ENCODE measurements at regions not wholly inside any gene's neighbourhood (a gene's known extent, or its start where the extent isn't known, plus 50 kb on each side); places are given as distances from the start of the nearest gene placed in this dataset.
A peak's percentile ranks its signal among the peaks of the same experiment; 100 is the strongest.
"Not testable (repeated sequence)": the region's sequence is repeated elsewhere in the genome, so short reads cannot be mapped to it uniquely, and the experiment has no call there.

DNA sequence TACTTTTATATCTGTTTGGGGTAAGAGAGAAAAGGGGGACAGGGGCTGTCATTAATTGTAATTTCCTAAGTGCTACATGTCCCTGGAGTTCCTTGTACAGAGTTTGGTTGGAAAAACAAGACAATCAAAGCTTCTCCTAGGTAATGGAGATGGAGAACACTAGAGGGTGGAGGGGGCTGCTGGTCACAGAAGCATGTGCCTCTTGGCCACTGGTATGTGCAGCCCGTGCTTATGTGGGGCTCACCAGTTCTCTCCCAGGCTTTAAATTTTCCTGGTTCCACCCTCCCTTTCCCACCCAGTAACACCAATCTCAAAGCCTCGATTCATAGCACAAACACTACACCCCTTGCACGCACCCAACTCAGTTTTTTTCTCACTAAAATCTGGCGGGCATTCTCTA is 165.6 kb downstream of the SAMD5 start:
- no peak for DNase-seq

DNA sequence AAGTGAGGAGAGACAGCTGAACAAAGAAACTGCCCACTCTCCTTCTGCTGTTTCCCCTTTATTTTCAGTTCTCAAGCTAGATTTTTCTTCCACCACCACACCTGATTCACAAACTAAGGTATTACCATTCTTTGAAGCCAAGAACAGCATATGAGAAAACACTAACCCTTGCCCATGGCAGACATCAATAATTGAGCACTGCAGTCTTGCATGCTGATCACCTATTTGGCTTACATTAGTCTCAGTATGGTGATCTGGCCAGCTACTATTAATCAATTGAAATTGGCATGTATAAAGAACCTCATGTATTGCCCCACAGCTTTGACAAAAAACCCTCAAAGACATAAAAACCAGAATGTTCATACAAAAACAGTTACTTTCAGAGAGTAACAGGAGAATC is 166.3 kb downstream of the SAMD5 start:
- no peak for DNase-seq

DNA sequence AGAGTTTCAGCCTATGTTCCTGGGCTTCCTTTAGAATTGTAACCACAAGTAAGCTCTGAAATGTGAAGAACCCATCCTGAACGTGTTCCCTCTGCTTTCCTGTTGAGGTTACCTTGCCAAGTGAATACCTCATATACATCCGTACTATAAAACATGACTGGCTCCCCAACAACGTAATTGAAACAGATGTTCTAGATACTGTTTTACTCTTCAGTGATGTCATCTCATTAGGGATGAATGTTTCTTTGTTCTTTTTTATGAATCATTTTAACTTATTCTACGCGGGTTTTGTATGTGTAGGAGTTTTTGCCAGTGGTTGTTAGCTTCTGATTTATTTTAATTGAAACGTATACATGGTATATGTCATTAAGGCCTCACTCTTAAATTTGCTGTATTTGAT is 166.8 kb downstream of the SAMD5 start:
- DNase-seq: peak; percentile 74

GRCh38 chr6:147676495-147677199 is 168.2 kb downstream of the SAMD5 start:
- DNase-seq: peak; percentile 33

DNA sequence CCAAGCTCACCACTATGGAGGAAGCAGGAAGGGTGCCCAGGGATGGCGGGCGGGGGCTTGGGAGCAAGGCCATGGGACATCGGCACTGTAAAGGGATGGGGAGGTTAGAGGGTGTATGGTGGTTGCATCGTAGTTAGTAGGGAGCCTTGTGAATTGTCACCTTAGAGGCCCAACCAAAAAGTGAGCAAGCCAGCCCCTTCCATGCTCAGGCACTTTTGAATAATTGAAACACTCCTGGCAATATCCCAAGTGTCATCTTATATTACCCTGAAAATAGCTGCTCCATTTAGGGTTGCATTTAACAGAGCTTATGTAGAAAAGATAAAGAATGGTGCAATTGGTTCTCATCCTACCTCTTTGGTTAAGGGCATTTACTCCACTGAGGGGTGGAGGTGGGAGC is 169.2 kb downstream of the SAMD5 start:
- no peak for DNase-seq

GRCh38 chr6:147678253-147678652 is 169.8 kb downstream of the SAMD5 start:
- no peak for DNase-seq

GRCh38 chr6:147684906-147685305 is 176.4 kb downstream of the SAMD5 start:
- DNase-seq: no peak

GRCh38 chr6:147689398-147689797 is 180.9 kb downstream of the SAMD5 start:
- peak; percentile 23 for DNase-seq

DNA sequence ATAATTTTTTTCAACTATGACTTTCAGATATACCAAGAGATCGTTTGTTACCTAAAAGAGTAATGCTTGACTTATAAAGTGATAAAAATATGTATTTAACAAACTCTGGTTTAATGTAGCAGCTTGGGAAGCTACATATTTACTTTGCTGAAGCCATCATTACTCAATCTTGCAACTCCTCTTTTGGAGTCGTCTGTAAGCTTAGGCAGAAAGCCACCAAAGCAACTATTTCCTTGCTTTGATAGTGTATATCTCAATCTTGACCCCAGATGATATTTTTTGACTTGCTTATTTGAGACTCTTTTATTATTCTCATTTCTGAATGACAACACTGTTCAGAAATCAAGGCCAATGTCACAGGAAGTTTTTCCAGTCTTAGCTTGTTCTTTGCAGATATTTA is 183.0 kb downstream of the SAMD5 start:
- no peak for DNase-seq

GRCh38 chr6:147693181-147693580 is 184.7 kb downstream of the SAMD5 start:
- DNase-seq: no peak

DNA sequence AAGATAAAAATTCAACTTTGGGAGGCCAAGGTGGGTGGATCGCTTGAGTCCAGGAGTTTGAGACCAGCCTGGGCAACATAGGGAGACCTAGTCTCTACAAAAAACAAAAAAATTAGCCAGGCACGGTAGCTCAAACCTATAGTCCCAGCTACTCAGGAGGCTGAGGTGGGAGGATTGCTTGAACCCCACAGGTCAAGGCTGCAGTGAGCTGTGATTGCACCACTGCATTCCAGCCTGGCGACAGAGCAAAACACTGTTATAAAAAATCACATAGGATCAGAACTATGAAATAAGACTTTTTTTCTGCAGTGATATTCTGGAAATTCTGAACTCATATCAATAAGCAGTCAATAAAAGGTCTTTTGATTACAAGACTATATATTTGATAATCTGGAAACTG is 186.1 kb downstream of the SAMD5 start:
- DNase-seq: not testable (repeated sequence)

- DNase-seq: no peak
Measured at GRCh38 chr6:147695819-147696218, 187.3 kb downstream of the SAMD5 start.

- no peak for DNase-seq
Measured at GRCh38 chr6:147699140-147699539, 190.7 kb downstream of the SAMD5 start.

- peak; percentile 67 for DNase-seq
Measured at GRCh38 chr6:147699637-147700036, 191.1 kb downstream of the SAMD5 start.

DNA sequence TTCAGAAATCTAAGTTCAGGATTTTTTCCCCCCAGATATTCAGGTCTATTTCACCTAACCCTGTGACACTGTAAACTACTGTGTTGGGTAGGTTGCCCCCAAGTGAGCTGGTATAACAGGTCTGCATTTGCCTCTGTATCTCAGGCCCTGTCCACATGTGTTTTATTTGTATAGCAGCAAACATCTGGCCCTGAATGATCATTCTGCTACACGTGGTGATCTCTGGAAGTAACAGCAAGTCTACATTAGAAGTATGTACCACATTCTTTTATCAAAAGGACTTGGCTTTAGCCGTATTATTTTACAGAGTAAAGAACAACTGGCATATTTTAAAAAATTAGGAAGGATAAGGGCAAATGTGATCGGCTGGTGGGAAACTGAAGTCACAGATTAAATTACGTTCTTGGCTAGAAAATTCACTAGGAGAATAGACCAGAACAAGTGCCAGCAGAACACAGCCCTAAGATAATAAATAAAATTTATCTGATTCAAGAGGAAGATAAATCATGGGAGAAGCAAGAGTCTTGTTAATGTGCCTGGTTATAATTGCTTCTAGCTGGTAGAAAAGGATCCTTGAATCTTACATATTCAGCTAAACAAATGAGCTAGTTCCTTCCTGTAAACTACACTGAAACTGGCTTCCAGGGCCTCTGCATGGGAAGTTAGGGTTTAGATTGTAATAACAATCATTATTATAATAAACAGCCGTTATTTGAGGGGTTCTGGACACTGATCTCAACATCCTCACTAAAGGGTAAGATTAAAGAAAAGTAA is 192.1 kb downstream of the SAMD5 start:
- no peak for DNase-seq

DNA sequence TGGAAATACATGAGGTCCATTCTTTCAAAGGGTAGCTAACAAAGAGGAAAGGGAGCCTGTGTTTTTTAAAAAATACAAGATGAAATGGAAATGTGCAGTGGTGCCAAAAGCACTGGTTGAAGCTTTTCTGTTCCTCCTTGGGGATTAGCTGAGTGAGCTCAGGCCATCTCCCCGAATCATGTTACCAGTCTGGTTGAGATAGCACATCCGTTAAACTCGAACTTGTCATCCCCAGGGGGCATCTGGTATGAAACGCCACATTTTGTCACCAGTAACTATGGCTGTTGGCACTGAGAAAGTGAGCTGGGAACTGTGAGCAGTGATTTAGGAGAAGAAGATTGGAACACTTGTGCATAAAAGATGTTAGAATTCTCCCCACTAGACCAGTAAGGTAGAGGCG is 196.2 kb downstream of the SAMD5 start:
- DNase-seq: no peak

DNA sequence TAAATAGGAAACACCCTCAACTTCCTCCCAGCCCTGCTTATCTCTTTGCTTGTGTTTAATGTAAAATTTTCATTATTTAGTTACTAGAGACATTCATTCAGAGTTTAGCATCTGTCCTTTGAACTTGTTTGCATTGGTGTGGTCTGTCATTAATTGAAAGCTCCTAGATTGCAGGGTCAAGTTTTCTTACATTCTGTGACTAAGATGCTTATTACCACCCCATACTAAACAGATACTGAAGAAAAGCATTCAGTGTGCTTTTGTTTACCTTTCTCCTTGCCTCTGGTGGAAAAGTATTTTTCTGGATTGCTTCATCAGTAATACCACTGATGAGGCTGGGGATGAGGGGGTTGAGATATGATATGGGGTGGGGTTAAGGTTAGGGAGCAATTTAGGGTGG is 199.0 kb downstream of the SAMD5 start:
- DNase-seq: no peak

- DNase-seq: no peak
Measured at GRCh38 chr6:147708170-147708569, 199.7 kb downstream of the SAMD5 start.

- DNase-seq: no peak
Measured at GRCh38 chr6:147709396-147710272, 201.1 kb downstream of the SAMD5 start.

- DNase-seq: no peak
Measured at GRCh38 chr6:147710890-147711289, 202.4 kb downstream of the SAMD5 start.

GRCh38 chr6:147711476-147711875 is 203.0 kb downstream of the SAMD5 start:
- peak; percentile 68 for DNase-seq

DNA sequence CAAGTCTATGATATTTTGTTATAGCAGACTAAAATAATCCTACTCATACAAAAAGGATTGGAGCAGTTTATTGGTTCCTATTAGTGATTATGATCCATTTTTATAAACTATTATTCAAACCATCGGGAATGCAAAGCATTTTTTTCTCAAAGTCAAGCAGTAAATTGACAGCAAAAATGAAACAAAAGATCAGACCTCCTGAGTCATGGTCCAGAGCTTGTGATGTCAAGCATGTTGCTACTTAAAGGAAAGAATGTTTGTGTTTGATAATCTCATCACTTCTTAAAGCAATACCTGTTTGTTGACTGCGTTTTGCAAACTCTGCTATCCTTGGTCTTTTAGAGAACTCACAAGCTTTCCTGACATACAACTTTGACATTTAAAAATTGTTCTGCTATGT is 204.4 kb downstream of the SAMD5 start:
- peak; percentile 6 for DNase-seq

- DNase-seq: no peak
Measured at GRCh38 chr6:147715035-147715434, 206.5 kb downstream of the SAMD5 start.
